Activated naive CD4-positive, alpha-beta T cell treated with Interleukin-2 at 50 U/mL for 16 hours (primary cell): ENCODE measurements at regions not wholly inside any gene's neighbourhood (a gene's known extent, or its start where the extent isn't known, plus 50 kb on each side); places are given as distances from the start of the nearest gene placed in this dataset.

Experiments
- DNase-seq: peaks from one replicate; pipeline ENCODE4 v3.0.0-alpha.2; 2020

GRCh38 chr18:41207706-41208105 is 747.3 kb upstream of the PIK3C3 start:
- no peak for DNase-seq

GRCh38 chr18:41206341-41206830 is 748.6 kb upstream of the PIK3C3 start:
- DNase-seq: no peak

GRCh38 chr18:41199212-41199611 is 755.8 kb upstream of the PIK3C3 start:
- DNase-seq: no peak

GRCh38 chr18:41197967-41198366 is 757.1 kb upstream of the PIK3C3 start:
- no peak for DNase-seq

GRCh38 chr18:41170346-41170745 is 784.7 kb upstream of the PIK3C3 start:
- DNase-seq: no peak

- DNase-seq: no peak
These were observed 789.4 kb upstream of the PIK3C3 start for GRCh38 chr18:41165625-41166024.

GRCh38 chr18:41162781-41163180 is 792.3 kb upstream of the PIK3C3 start:
- no peak for DNase-seq

GRCh38 chr18:41162191-41162590 is 792.8 kb upstream of the PIK3C3 start:
- DNase-seq: no peak

- no peak for DNase-seq
These were observed 798.9 kb upstream of the PIK3C3 start for GRCh38 chr18:41155910-41156851.

GRCh38 chr18:41155025-41155424 is 800.0 kb upstream of the PIK3C3 start:
- DNase-seq: no peak

GRCh38 chr18:41153871-41154270 is 801.2 kb upstream of the PIK3C3 start:
- DNase-seq: no peak

GRCh38 chr18:41150316-41150715 is 804.7 kb upstream of the PIK3C3 start:
- DNase-seq: no peak

- DNase-seq: no peak
These were observed 808.7 kb upstream of the PIK3C3 start for GRCh38 chr18:41146301-41146700.

GRCh38 chr18:41145516-41145915 is 809.5 kb upstream of the PIK3C3 start:
- DNase-seq: no peak

- no peak for DNase-seq
These were observed 810.6 kb upstream of the PIK3C3 start for GRCh38 chr18:41144441-41144840.

- no peak for DNase-seq
These were observed 814.5 kb upstream of the PIK3C3 start for GRCh38 chr18:41140506-41140905.

GRCh38 chr18:41135146-41135545 is 819.9 kb upstream of the PIK3C3 start:
- DNase-seq: no peak

GRCh38 chr18:41134426-41134825 is 820.6 kb upstream of the PIK3C3 start:
- no peak for DNase-seq

- no peak for DNase-seq
These were observed 824.0 kb upstream of the PIK3C3 start for GRCh38 chr18:41131050-41131449.

- DNase-seq: no peak
These were observed 826.5 kb upstream of the PIK3C3 start for GRCh38 chr18:41128545-41128944.

- DNase-seq: no peak
These were observed 826.9 kb upstream of the PIK3C3 start for GRCh38 chr18:41128126-41128525.

- DNase-seq: no peak
These were observed 828.3 kb upstream of the PIK3C3 start for GRCh38 chr18:41126541-41127235.

GRCh38 chr18:41121116-41121826 is 833.8 kb upstream of the PIK3C3 start:
- DNase-seq: no peak
